A549 (cell line): ENCODE measurements at regions not wholly inside any gene's neighbourhood (a gene's known extent, or its start where the extent isn't known, plus 50 kb on each side); places are given as distances from the start of the nearest gene placed in this dataset.

ENCODE experiments used
- CHD2 ChIP-seq: fragments of 150-350 bp; IDR thresholded peaks from 2 replicates; pipeline ENCODE4 v1.6.1; 2014; ENCODE audit warnings: low read length; ENCODE audit not compliant: partially characterized antibody
- CHD4 ChIP-seq: fragments of 200-600 bp; sonication (generic); IDR thresholded peaks from 2 replicates; pipeline ENCODE4 v1.6.1; 2016; ENCODE audit warnings: antibody characterized with exemption, mild to moderate bottlenecking, borderline replicate concordance
- POLR2A ChIP-seq: IDR thresholded peaks from 2 replicates; pipeline ENCODE4 v1.6.1; 2012; ENCODE audit warnings: mild to moderate bottlenecking, low read length
- POLR2AphosphoS2 ChIP-seq: conservative IDR thresholded peaks from 2 replicates; pipeline ENCODE4 v1.6.1; 2012; ENCODE audit warnings: low read length, improper control_type of control experiment, inconsistent platforms
- RNF2 ChIP-seq: fragments of 200-600 bp; sonication (generic); IDR thresholded peaks from 2 replicates; pipeline ENCODE4 v1.6.1; 2016; ENCODE audit warnings: low read depth, mild to moderate bottlenecking, antibody characterized with exemption, moderate library complexity, borderline replicate concordance
- ZFP36 ChIP-seq: fragments of 450-650 bp; IDR thresholded peaks from 2 replicates; pipeline ENCODE4 v1.6.1; 2014; ENCODE audit warnings: borderline replicate concordance; ENCODE audit not compliant: partially characterized antibody
- TF ChIP-seq, protein P1 (sequence below): fragments of >200 bp; sonication (Bioruptor Twin); formaldehyde crosslinking; IDR thresholded peaks from 3 replicates; pipeline ENCODE4 v1.5.1; 2016
- TF ChIP-seq, protein P2 (sequence below): fragments of 150-350 bp; IDR thresholded peaks from 2 replicates; pipeline ENCODE4 v1.6.1; 2014; ENCODE audit warnings: low read depth, mild to moderate bottlenecking, low read length

DNA sequence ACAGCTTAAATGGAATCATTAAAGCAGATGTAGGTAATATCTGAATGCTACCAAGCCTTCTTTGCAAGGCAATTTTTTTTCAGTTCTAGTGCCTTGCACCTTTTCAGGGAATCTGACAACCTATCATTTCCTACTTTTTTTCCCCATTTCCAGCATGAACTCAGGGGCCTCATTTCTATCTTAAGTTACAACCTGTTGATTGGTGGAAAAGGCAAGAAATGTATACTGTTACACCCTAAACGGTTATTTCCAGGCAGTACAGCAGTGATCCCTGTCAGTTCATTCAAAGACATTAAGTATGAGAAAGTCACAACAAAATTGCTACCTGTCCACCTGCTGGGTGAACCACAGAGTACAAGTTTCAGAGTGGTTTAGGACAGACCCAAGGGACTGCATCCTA, 171.2 kb upstream of the PIK3C3 start:
- TF ChIP-seq RNF2, result no peak
- TF ChIP-seq, protein P1, sequence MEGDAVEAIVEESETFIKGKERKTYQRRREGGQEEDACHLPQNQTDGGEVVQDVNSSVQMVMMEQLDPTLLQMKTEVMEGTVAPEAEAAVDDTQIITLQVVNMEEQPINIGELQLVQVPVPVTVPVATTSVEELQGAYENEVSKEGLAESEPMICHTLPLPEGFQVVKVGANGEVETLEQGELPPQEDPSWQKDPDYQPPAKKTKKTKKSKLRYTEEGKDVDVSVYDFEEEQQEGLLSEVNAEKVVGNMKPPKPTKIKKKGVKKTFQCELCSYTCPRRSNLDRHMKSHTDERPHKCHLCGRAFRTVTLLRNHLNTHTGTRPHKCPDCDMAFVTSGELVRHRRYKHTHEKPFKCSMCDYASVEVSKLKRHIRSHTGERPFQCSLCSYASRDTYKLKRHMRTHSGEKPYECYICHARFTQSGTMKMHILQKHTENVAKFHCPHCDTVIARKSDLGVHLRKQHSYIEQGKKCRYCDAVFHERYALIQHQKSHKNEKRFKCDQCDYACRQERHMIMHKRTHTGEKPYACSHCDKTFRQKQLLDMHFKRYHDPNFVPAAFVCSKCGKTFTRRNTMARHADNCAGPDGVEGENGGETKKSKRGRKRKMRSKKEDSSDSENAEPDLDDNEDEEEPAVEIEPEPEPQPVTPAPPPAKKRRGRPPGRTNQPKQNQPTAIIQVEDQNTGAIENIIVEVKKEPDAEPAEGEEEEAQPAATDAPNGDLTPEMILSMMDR, result no peak
- no peak for TF ChIP-seq POLR2AphosphoS2
- no peak for TF ChIP-seq CHD2
- no peak for TF ChIP-seq POLR2A
- TF ChIP-seq, protein P2, sequence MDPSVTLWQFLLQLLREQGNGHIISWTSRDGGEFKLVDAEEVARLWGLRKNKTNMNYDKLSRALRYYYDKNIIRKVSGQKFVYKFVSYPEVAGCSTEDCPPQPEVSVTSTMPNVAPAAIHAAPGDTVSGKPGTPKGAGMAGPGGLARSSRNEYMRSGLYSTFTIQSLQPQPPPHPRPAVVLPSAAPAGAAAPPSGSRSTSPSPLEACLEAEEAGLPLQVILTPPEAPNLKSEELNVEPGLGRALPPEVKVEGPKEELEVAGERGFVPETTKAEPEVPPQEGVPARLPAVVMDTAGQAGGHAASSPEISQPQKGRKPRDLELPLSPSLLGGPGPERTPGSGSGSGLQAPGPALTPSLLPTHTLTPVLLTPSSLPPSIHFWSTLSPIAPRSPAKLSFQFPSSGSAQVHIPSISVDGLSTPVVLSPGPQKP, result no peak
- no peak for TF ChIP-seq ZFP36
- no peak for TF ChIP-seq CHD4
